DOHH2 (cell line): ENCODE measurements at regions not wholly inside any gene's neighbourhood (a gene's known extent, or its start where the extent isn't known, plus 50 kb on each side); places are given as distances from the start of the nearest gene placed in this dataset.

ENCODE experiments used
- H3F3A ChIP-seq: fragments of 200-600 bp; sonication (generic), shearing (Covaris generic); 2 replicates; pipeline ENCODE4 v1.6.0; 2016; ENCODE audit warnings: antibody characterized with exemption, mild to moderate bottlenecking; ENCODE audit not compliant: control insufficient read depth, insufficient read depth
- H3K27ac ChIP-seq: fragments of 200-600 bp; sonication (generic); 2 replicates; pipeline ENCODE4 v1.5.1; 2014; ENCODE audit warnings: low read depth, mild to moderate bottlenecking, low read length, moderate library complexity
- H3K27me3 ChIP-seq: fragments of 200-600 bp; sonication (generic); 2 replicates; pipeline ENCODE4 v1.6.1; 2014; ENCODE audit warnings: mild to moderate bottlenecking, low read length, mixed read lengths; ENCODE audit not compliant: control insufficient read depth
- H3K36me3 ChIP-seq: fragments of 200-600 bp; sonication (generic); 2 replicates; pipeline ENCODE4 v1.6.1; 2014; ENCODE audit warnings: mild to moderate bottlenecking, low read length, moderate library complexity, mixed read lengths; ENCODE audit not compliant: control insufficient read depth
- H3K4me1 ChIP-seq: fragments of 200-600 bp; sonication (generic); 2 replicates; pipeline ENCODE4 v1.6.1; 2014; ENCODE audit warnings: mild to moderate bottlenecking, low read length, mixed read lengths; ENCODE audit not compliant: control insufficient read depth
- H3K4me2 ChIP-seq: fragments of 200-600 bp; sonication (generic); 2 replicates; pipeline ENCODE4 v1.6.0; 2014; ENCODE audit warnings: mild to moderate bottlenecking, low read length, moderate library complexity
- H3K4me3 ChIP-seq: fragments of 200-600 bp; sonication (generic); 2 replicates; pipeline ENCODE4 v1.5.1; 2014; ENCODE audit warnings: mild to moderate bottlenecking, low read length, mixed read lengths
- H3K79me2 ChIP-seq: fragments of 200-600 bp; sonication (generic); 2 replicates; pipeline ENCODE4 v1.6.1; 2014; ENCODE audit warnings: mild to moderate bottlenecking, low read length, mixed read lengths; ENCODE audit not compliant: control insufficient read depth
- H3K9me2 ChIP-seq: fragments of 200-600 bp; sonication (generic); replicated peaks from 2 replicates; pipeline ENCODE4 v1.6.1; 2014; ENCODE audit warnings: mild to moderate bottlenecking, low read length, mixed read lengths; ENCODE audit not compliant: control insufficient read depth
- H3K9me3 ChIP-seq: fragments of 200-600 bp; sonication (generic); 2 replicates; pipeline ENCODE4 v1.6.1; 2014; ENCODE audit warnings: antibody characterized with exemption, low read length, mixed read lengths; ENCODE audit not compliant: control insufficient read depth, insufficient read depth
- H4K20me1 ChIP-seq: fragments of 200-600 bp; sonication (generic); 2 replicates; pipeline ENCODE4 v1.6.0; 2014; ENCODE audit warnings: low read depth, mild to moderate bottlenecking, antibody characterized with exemption, low read length, moderate library complexity; ENCODE audit not compliant: control insufficient read depth, insufficient read depth
- CTCF ChIP-seq: fragments of 200-600 bp; sonication (generic); IDR thresholded peaks from one replicate; pipeline ENCODE4 v1.5.1; 2014; ENCODE audit warnings: antibody characterized with exemption, mild to moderate bottlenecking, low read depth, low read length; ENCODE audit not compliant: poor library complexity, severe bottlenecking
- EZH2phosphoT487 ChIP-seq: fragments of 200-600 bp; sonication (generic); IDR thresholded peaks from 2 replicates; pipeline ENCODE4 v1.6.1; 2017; ENCODE audit warnings: borderline replicate concordance, mild to moderate bottlenecking, antibody characterized with exemption, low read length, moderate library complexity, mixed read lengths

GRCh38 chr22:26983311-26983710 lies 325.9 kb downstream of the MIAT start:
- Histone ChIP-seq H3K9me3 (no peaks in the 10 kb centered on the region), H3K27me3 (no peaks in the 10 kb centered on the region; the same call in 1 of the 2 replicates), H3K4me1 (no peaks in the 10 kb centered on the region), H3K79me2 (no peaks in the 10 kb centered on the region), H3K4me2 (no peak overlapping the region), H3K4me3 (no peak overlapping the region), H4K20me1 (no peaks in the 10 kb centered on the region), H3F3A (no peaks in the 10 kb centered on the region), H3K36me3 (no peaks in the 10 kb centered on the region), H3K27ac (no peak overlapping the region), H3K9me2 (no peaks in the 10 kb centered on the region)
- TF ChIP-seq EZH2phosphoT487 (no peak), CTCF (no peak)

- Histone ChIP-seq H3K9me2 (no peaks in the 10 kb centered on the region), H3K4me1 (no peaks in the 10 kb centered on the region), H3K4me3 (no peak overlapping the region), H4K20me1 (no peaks in the 10 kb centered on the region), H3K27me3 (no peaks in the 10 kb centered on the region; the same call in 1 of the 2 replicates), H3K36me3 (no peaks in the 10 kb centered on the region), H3K27ac (no peak overlapping the region), H3F3A (no peaks in the 10 kb centered on the region), H3K79me2 (no peaks in the 10 kb centered on the region), H3K9me3 (no peaks in the 10 kb centered on the region), H3K4me2 (no peak overlapping the region)
- TF ChIP-seq EZH2phosphoT487 (no peak), CTCF (no peak)
Measured at GRCh38 chr22:26985206-26985605, 327.8 kb downstream of the MIAT start.

GRCh38 chr22:26985931-26986782 lies 328.8 kb downstream of the MIAT start:
- Histone ChIP-seq H3K4me2 (no peak overlapping the region), H3K4me3 (no peak overlapping the region), H3K9me3 (no peaks in the 10 kb centered on the region), H3K4me1 (no peaks in the 10 kb centered on the region), H3K9me2 (no peaks in the 10 kb centered on the region), H4K20me1 (no peaks in the 10 kb centered on the region), H3F3A (no peaks in the 10 kb centered on the region), H3K36me3 (no peaks in the 10 kb centered on the region), H3K27me3 (no peaks in the 10 kb centered on the region; the same call in 1 of the 2 replicates), H3K27ac (no peak overlapping the region), H3K79me2 (no peaks in the 10 kb centered on the region)
- TF ChIP-seq CTCF (no peak), EZH2phosphoT487 (no peak)
